ENCODE measurements at regions not wholly inside any gene's neighbourhood (a gene's known extent, or its start where the extent isn't known, plus 50 kb on each side); places are given as distances from the start of the nearest gene placed in this dataset.
"Not testable (repeated sequence)": the region's sequence is repeated elsewhere in the genome, so short reads cannot be mapped to it uniquely, and the experiment has no call there.

GRCh38 chr7:142582351-142582750 lies 166.9 kb upstream of the PRSS1 start:
- Histone ChIP-seq H3K27me3 (ENCODE audit: control insufficient read depth, insufficient read depth, low read length) (no peaks in the 10 kb centered on the region), H3K36me3 (ENCODE audit: control insufficient read depth, insufficient read depth, low read length) (no peaks in the 10 kb centered on the region), H3K9me3 (ENCODE audit: control insufficient read depth, low read length) (no peaks in the 10 kb centered on the region), H3K9ac (ENCODE audit: low read length) (no peak overlapping the region), H3K4me3 (ENCODE audit: low read length) (no peak overlapping the region), H3K4me1 (ENCODE audit: control insufficient read depth, insufficient read depth, low read length) (no peaks in the 10 kb centered on the region)

- no peaks in the 10 kb centered on the region for H3K4me1 ChIP-seq (ENCODE audit: control insufficient read depth, insufficient read depth, low read length)
- no peak overlapping the region for H3K9ac ChIP-seq (ENCODE audit: low read length)
- no peaks in the 10 kb centered on the region for H3K9me3 ChIP-seq (ENCODE audit: control insufficient read depth, low read length)
- H3K4me3 ChIP-seq (ENCODE audit: low read length) = no peak overlapping the region
- no peaks in the 10 kb centered on the region for H3K36me3 ChIP-seq (ENCODE audit: control insufficient read depth, insufficient read depth, low read length)
- no peaks in the 10 kb centered on the region for H3K27me3 ChIP-seq (ENCODE audit: control insufficient read depth, insufficient read depth, low read length)
Observed at GRCh38 chr7:142581341-142581740, 167.9 kb upstream of the PRSS1 start.

GRCh38 chr7:142579946-142580345 lies 169.3 kb upstream of the PRSS1 start:
- H3K27me3 ChIP-seq (ENCODE audit: control insufficient read depth, insufficient read depth, low read length) = no peaks in the 10 kb centered on the region
- no peak overlapping the region for H3K4me3 ChIP-seq (ENCODE audit: low read length)
- no peak overlapping the region for H3K9ac ChIP-seq (ENCODE audit: low read length)
- H3K36me3 ChIP-seq (ENCODE audit: control insufficient read depth, insufficient read depth, low read length) = no peaks in the 10 kb centered on the region
- no peaks in the 10 kb centered on the region for H3K9me3 ChIP-seq (ENCODE audit: control insufficient read depth, low read length)
- no peaks in the 10 kb centered on the region for H3K4me1 ChIP-seq (ENCODE audit: control insufficient read depth, insufficient read depth, low read length)

- not testable (repeated sequence) for H3K27me3 ChIP-seq (ENCODE audit: control insufficient read depth, insufficient read depth, low read length); H3K36me3 ChIP-seq (ENCODE audit: control insufficient read depth, insufficient read depth, low read length); H3K9ac ChIP-seq (ENCODE audit: low read length)
Observed at GRCh38 chr7:142575351-142575750, 173.9 kb upstream of the PRSS1 start.

GRCh38 chr7:142571581-142571980 lies 177.7 kb upstream of the PRSS1 start:
- Histone ChIP-seq H3K9ac (ENCODE audit: low read length) (no peak overlapping the region), H3K36me3 (ENCODE audit: control insufficient read depth, insufficient read depth, low read length) (no peaks in the 10 kb centered on the region)

More at GRCh38 chr7:142575351-142575750, 173.9 kb upstream of the PRSS1 start:
- not testable (repeated sequence) for H3K4me3 ChIP-seq (ENCODE audit: low read length); H3K9me3 ChIP-seq (ENCODE audit: control insufficient read depth, low read length); H3K4me1 ChIP-seq (ENCODE audit: control insufficient read depth, insufficient read depth, low read length)

DNA sequence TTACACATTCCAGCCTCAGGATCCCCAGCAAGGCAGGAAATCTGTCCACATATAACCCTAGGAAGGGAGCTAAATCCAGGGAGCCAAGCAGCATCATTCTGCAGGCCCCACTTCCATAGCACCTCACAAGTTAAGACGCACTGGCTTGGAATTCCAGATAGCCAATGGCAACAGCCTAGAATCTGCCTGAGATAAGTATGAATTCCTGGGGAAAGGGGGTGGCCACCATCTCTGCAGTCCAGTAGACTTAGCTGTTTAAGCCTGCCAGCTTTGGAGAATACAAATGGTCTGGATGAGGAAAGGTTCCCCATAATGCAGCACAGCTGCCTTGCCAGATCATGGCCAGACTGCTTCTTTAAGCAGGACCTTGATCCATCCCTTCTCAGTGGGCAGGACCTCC lies 179.4 kb upstream of the PRSS1 start:
- H3K4me1 ChIP-seq (ENCODE audit: control insufficient read depth, insufficient read depth, low read length) = no peaks in the 10 kb centered on the region
- no peak overlapping the region for H3K9ac ChIP-seq (ENCODE audit: low read length)
- no peaks in the 10 kb centered on the region for H3K27me3 ChIP-seq (ENCODE audit: control insufficient read depth, insufficient read depth, low read length)
- no peak overlapping the region for H3K4me3 ChIP-seq (ENCODE audit: low read length)
- H3K36me3 ChIP-seq (ENCODE audit: control insufficient read depth, insufficient read depth, low read length) = no peaks in the 10 kb centered on the region
- no peaks in the 10 kb centered on the region for H3K9me3 ChIP-seq (ENCODE audit: control insufficient read depth, low read length)

More at GRCh38 chr7:142571581-142571980, 177.7 kb upstream of the PRSS1 start:
- no peaks in the 10 kb centered on the region for H3K9me3 ChIP-seq (ENCODE audit: control insufficient read depth, low read length)
- no peaks in the 10 kb centered on the region for H3K27me3 ChIP-seq (ENCODE audit: control insufficient read depth, insufficient read depth, low read length)
- no peak overlapping the region for H3K4me3 ChIP-seq (ENCODE audit: low read length)
- H3K4me1 ChIP-seq (ENCODE audit: control insufficient read depth, insufficient read depth, low read length) = no peaks in the 10 kb centered on the region

- no peak overlapping the region for H3K9ac ChIP-seq (ENCODE audit: low read length)
- no peaks in the 10 kb centered on the region for H3K36me3 ChIP-seq (ENCODE audit: control insufficient read depth, insufficient read depth, low read length)
- no peaks in the 10 kb centered on the region for H3K4me1 ChIP-seq (ENCODE audit: control insufficient read depth, insufficient read depth, low read length)
- no peak overlapping the region for H3K4me3 ChIP-seq (ENCODE audit: low read length)
- H3K9me3 ChIP-seq (ENCODE audit: control insufficient read depth, low read length) = no peaks in the 10 kb centered on the region
- no peaks in the 10 kb centered on the region for H3K27me3 ChIP-seq (ENCODE audit: control insufficient read depth, insufficient read depth, low read length)
Observed at GRCh38 chr7:142568435-142569097, 180.7 kb upstream of the PRSS1 start.

DNA sequence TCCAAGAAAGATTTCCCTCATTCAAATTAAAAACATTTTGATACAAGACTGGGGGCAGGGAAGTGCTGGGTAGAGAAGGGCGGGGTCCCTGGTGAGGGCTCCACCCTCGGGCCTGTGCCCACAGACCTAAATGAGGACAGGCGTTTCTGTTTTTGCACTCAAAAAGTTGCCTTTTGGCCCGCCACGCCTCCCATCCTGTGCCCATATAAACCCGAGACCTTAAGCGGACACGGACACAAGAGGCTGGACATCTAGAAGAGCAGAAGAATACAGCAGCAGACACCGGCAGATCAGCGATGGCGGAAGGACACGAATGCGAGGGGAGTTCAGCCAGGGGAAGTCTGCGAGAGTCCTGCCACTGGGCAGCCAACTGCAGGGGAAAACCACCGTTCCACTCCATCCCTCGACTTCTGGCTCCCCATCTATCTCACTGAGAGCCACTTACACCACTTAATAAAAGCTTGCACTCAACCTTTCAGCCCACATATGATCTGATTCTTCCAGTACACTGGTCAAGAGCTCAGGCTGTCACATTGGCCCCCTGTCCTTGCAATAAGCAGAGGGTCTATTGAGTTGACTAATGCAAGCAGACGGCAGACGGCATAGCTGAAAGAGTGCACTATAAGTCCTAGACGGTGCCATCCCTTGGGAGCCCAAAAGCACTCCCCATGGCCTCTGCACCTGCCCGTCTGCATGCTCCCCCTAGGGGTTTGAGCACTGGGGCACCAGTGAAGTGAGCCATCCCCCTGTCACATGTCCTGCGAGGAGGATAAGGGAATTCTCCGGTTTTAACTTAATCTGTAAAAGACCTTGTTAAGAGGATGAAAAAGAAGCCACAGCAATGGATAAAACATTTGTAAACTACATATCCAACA lies 181.8 kb upstream of the PRSS1 start:
- H3K4me1 ChIP-seq (ENCODE audit: control insufficient read depth, insufficient read depth, low read length) = no peaks in the 10 kb centered on the region
- no peaks in the 10 kb centered on the region for H3K9me3 ChIP-seq (ENCODE audit: control insufficient read depth, low read length)
- H3K36me3 ChIP-seq (ENCODE audit: control insufficient read depth, insufficient read depth, low read length) = no peaks in the 10 kb centered on the region
- no peaks in the 10 kb centered on the region for H3K27me3 ChIP-seq (ENCODE audit: control insufficient read depth, insufficient read depth, low read length)
- no peak overlapping the region for H3K9ac ChIP-seq (ENCODE audit: low read length)
- H3K4me3 ChIP-seq (ENCODE audit: low read length) = no peak overlapping the region

- H3K4me3 ChIP-seq (ENCODE audit: low read length) = no peak overlapping the region
Observed at GRCh38 chr7:142566271-142566670, 183.0 kb upstream of the PRSS1 start.

GRCh38 chr7:142564125-142564524 lies 185.1 kb upstream of the PRSS1 start:
- not testable (repeated sequence) for H3K27me3 ChIP-seq (ENCODE audit: control insufficient read depth, insufficient read depth, low read length); H3K36me3 ChIP-seq (ENCODE audit: control insufficient read depth, insufficient read depth, low read length); H3K9me3 ChIP-seq (ENCODE audit: control insufficient read depth, low read length); H3K4me3 ChIP-seq (ENCODE audit: low read length); H3K9ac ChIP-seq (ENCODE audit: low read length); H3K4me1 ChIP-seq (ENCODE audit: control insufficient read depth, insufficient read depth, low read length)

More at GRCh38 chr7:142566271-142566670, 183.0 kb upstream of the PRSS1 start:
- Histone ChIP-seq H3K27me3 (ENCODE audit: control insufficient read depth, insufficient read depth, low read length) (no peaks in the 10 kb centered on the region), H3K9ac (ENCODE audit: low read length) (no peak overlapping the region), H3K4me1 (ENCODE audit: control insufficient read depth, insufficient read depth, low read length) (no peaks in the 10 kb centered on the region), H3K36me3 (ENCODE audit: control insufficient read depth, insufficient read depth, low read length) (no peaks in the 10 kb centered on the region), H3K9me3 (ENCODE audit: control insufficient read depth, low read length) (no peaks in the 10 kb centered on the region)

DNA sequence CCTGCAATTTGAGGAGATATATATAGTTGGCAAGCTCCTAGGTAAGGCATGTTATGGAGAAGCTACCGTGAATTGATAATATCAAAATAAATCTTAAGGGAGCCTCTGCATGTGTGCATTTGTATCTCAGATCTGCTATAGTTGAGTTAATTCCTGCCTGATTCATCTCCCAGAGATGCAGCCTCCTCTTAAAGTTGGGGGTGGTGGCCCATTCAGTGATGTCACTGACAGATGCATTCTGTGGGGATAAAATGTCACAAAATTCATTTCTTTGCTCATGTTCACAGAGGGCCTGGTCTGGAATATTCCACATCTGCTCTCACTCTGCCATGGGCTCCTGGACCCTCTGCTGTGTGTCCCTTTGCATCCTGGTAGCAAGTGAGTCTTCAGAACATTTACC lies 185.8 kb upstream of the PRSS1 start:
- H3K9me3 ChIP-seq (ENCODE audit: control insufficient read depth, low read length) = no peaks in the 10 kb centered on the region
- H3K36me3 ChIP-seq (ENCODE audit: control insufficient read depth, insufficient read depth, low read length) = no peaks in the 10 kb centered on the region
- H3K4me3 ChIP-seq (ENCODE audit: low read length) = no peak overlapping the region
- H3K9ac ChIP-seq (ENCODE audit: low read length) = no peak overlapping the region
- H3K27me3 ChIP-seq (ENCODE audit: control insufficient read depth, insufficient read depth, low read length) = peaks cover 6% of the 10 kb centered on the region
- H3K4me1 ChIP-seq (ENCODE audit: control insufficient read depth, insufficient read depth, low read length) = no peaks in the 10 kb centered on the region

DNA sequence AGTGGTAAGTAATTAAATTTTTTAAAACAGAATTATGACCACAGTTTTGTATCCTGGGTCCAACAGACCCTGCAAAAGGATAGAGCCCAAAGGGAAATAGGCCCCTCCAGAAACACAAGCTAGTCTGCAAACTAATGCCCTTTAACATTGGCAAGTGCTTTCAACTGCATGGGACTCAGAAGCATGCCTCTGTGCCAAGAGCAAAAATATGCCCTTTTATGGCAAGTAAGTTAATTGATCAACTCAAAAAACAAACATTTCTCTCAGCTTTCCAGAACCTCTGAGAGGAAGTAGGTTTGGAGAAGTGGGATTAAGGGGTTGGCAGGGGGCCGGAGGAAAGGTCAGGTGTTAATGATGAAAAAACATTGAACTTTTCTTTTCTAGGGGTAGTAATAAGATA lies 186.6 kb upstream of the PRSS1 start:
- Histone ChIP-seq H3K9me3 (ENCODE audit: control insufficient read depth, low read length) (no peaks in the 10 kb centered on the region), H3K36me3 (ENCODE audit: control insufficient read depth, insufficient read depth, low read length) (no peaks in the 10 kb centered on the region), H3K4me3 (ENCODE audit: low read length) (no peak overlapping the region), H3K27me3 (ENCODE audit: control insufficient read depth, insufficient read depth, low read length) (peaks cover 9% of the 10 kb centered on the region), H3K9ac (ENCODE audit: low read length) (no peak overlapping the region), H3K4me1 (ENCODE audit: control insufficient read depth, insufficient read depth, low read length) (no peaks in the 10 kb centered on the region)
